C4-2B (cell line): ENCODE measurements at regions not wholly inside any gene's neighbourhood (a gene's known extent, or its start where the extent isn't known, plus 50 kb on each side); places are given as distances from the start of the nearest gene placed in this dataset.

Experiments
- ZFX ChIP-seq: fragments of 450-650 bp; IDR thresholded peaks from 2 replicates; pipeline ENCODE4 v1.6.1; 2017
- TF ChIP-seq, protein P1 (sequence below): fragments of 450-650 bp; conservative IDR thresholded peaks from 2 replicates; pipeline ENCODE4 v1.5.1; 2017; ENCODE audit warnings: mild to moderate bottlenecking

DNA sequence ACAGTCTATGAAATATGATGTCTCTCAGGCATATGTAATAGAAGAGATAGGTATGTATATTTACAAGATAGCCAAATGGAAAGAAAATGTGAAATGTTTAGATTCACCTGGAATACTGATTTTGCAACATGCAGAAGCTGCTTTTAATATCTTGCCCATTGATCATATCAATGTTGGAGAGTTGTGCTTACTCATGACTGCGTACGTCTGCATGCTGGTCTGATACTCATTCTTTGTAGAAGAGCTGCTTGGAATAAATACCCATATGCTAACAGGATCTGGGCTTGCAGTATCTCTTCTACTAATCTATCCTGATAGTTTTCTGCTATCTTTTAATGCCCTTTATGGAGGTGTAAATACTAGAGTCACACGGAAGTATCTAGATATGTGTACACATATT, 120.6 kb upstream of the FOXP2 start:
- TF ChIP-seq, protein P1, sequence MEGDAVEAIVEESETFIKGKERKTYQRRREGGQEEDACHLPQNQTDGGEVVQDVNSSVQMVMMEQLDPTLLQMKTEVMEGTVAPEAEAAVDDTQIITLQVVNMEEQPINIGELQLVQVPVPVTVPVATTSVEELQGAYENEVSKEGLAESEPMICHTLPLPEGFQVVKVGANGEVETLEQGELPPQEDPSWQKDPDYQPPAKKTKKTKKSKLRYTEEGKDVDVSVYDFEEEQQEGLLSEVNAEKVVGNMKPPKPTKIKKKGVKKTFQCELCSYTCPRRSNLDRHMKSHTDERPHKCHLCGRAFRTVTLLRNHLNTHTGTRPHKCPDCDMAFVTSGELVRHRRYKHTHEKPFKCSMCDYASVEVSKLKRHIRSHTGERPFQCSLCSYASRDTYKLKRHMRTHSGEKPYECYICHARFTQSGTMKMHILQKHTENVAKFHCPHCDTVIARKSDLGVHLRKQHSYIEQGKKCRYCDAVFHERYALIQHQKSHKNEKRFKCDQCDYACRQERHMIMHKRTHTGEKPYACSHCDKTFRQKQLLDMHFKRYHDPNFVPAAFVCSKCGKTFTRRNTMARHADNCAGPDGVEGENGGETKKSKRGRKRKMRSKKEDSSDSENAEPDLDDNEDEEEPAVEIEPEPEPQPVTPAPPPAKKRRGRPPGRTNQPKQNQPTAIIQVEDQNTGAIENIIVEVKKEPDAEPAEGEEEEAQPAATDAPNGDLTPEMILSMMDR = no peak
- no peak for TF ChIP-seq ZFX
